ENCODE measurements at regions not wholly inside any gene's neighbourhood (a gene's known extent, or its start where the extent isn't known, plus 50 kb on each side); places are given as distances from the start of the nearest gene placed in this dataset.

- Histone ChIP-seq H3K79me2 (ENCODE audit: insufficient read depth, low read length) (no peaks in the 10 kb centered on the region), H3K4me2 (ENCODE audit: low read depth, low read length, poor library complexity, severe bottlenecking) (no peak overlapping the region), H3F3A (ENCODE audit: low read depth) (no peaks in the 10 kb centered on the region), H3K36me3 (ENCODE audit: insufficient read depth, low read length) (no peaks in the 10 kb centered on the region), H2AFZ (ENCODE audit: low read length) (no peak overlapping the region), H3K9ac (ENCODE audit: low read depth, low read length, poor library complexity, severe bottlenecking) (no peak overlapping the region), H3K4me1 (ENCODE audit: insufficient read depth, low read length, poor library complexity, severe bottlenecking) (no peaks in the 10 kb centered on the region), H4K20me1 (ENCODE audit: insufficient read depth, low read length, poor library complexity, severe bottlenecking) (no peaks in the 10 kb centered on the region), H3K9me2 (replicated peaks; ENCODE audit: low read depth, low read length) (no peaks in the 10 kb centered on the region), H3K9me3 (ENCODE audit: insufficient read depth, low read depth, low read length) (no peaks in the 10 kb centered on the region; the same call in 1 of the 2 replicates), H3K4me3 (ENCODE audit: low read length, poor library complexity, severe bottlenecking) (no peak overlapping the region), H3K27me3 (ENCODE audit: insufficient read depth, low read length, poor library complexity, severe bottlenecking) (no peaks in the 10 kb centered on the region)
- TF ChIP-seq CTCF (conservative IDR thresholded peaks at IDR 0.05; ENCODE audit: low read length): no peak
- no peak for TF ChIP-seq EZH2phosphoT487 (IDR thresholded peaks at IDR 0.05; ENCODE audit: borderline replicate concordance)
These were observed 508.6 kb upstream of the ADAMTS5 start for GRCh38 chr21:27475363-27475955.

GRCh38 chr21:27467366-27467765, 500.5 kb upstream of the ADAMTS5 start:
- Histone ChIP-seq H3K9me2 (replicated peaks; ENCODE audit: low read depth, low read length) (no peaks in the 10 kb centered on the region), H3K9me3 (ENCODE audit: insufficient read depth, low read depth, low read length) (no peaks in the 10 kb centered on the region; the same call in 1 of the 2 replicates), H3K79me2 (ENCODE audit: insufficient read depth, low read length) (no peaks in the 10 kb centered on the region), H3K4me1 (ENCODE audit: insufficient read depth, low read length, poor library complexity, severe bottlenecking) (no peaks in the 10 kb centered on the region), H3K4me2 (ENCODE audit: low read depth, low read length, poor library complexity, severe bottlenecking) (no peak overlapping the region), H3K9ac (ENCODE audit: low read depth, low read length, poor library complexity, severe bottlenecking) (no peak overlapping the region), H3F3A (ENCODE audit: low read depth) (no peaks in the 10 kb centered on the region), H3K27me3 (ENCODE audit: insufficient read depth, low read length, poor library complexity, severe bottlenecking) (no peaks in the 10 kb centered on the region), H3K4me3 (ENCODE audit: low read length, poor library complexity, severe bottlenecking) (no peak overlapping the region), H2AFZ (ENCODE audit: low read length) (no peak overlapping the region), H4K20me1 (ENCODE audit: insufficient read depth, low read length, poor library complexity, severe bottlenecking) (no peaks in the 10 kb centered on the region), H3K36me3 (ENCODE audit: insufficient read depth, low read length) (no peaks in the 10 kb centered on the region)
- TF ChIP-seq CTCF (conservative IDR thresholded peaks at IDR 0.05; ENCODE audit: low read length): no peak
- TF ChIP-seq EZH2phosphoT487 (IDR thresholded peaks at IDR 0.05; ENCODE audit: borderline replicate concordance): no peak

- Histone ChIP-seq H3F3A (ENCODE audit: low read depth) (no peaks in the 10 kb centered on the region), H3K9ac (ENCODE audit: low read depth, low read length, poor library complexity, severe bottlenecking) (no peak overlapping the region), H3K9me3 (ENCODE audit: insufficient read depth, low read depth, low read length) (no peaks in the 10 kb centered on the region; the same call in 1 of the 2 replicates), H4K20me1 (ENCODE audit: insufficient read depth, low read length, poor library complexity, severe bottlenecking) (no peaks in the 10 kb centered on the region), H3K36me3 (ENCODE audit: insufficient read depth, low read length) (no peaks in the 10 kb centered on the region), H3K4me1 (ENCODE audit: insufficient read depth, low read length, poor library complexity, severe bottlenecking) (no peaks in the 10 kb centered on the region), H3K79me2 (ENCODE audit: insufficient read depth, low read length) (no peaks in the 10 kb centered on the region), H2AFZ (ENCODE audit: low read length) (no peak overlapping the region), H3K4me2 (ENCODE audit: low read depth, low read length, poor library complexity, severe bottlenecking) (no peak overlapping the region), H3K4me3 (ENCODE audit: low read length, poor library complexity, severe bottlenecking) (no peak overlapping the region), H3K9me2 (replicated peaks; ENCODE audit: low read depth, low read length) (no peaks in the 10 kb centered on the region), H3K27me3 (ENCODE audit: insufficient read depth, low read length, poor library complexity, severe bottlenecking) (no peaks in the 10 kb centered on the region)
- TF ChIP-seq CTCF (conservative IDR thresholded peaks at IDR 0.05; ENCODE audit: low read length) (no peak), EZH2phosphoT487 (IDR thresholded peaks at IDR 0.05; ENCODE audit: borderline replicate concordance) (no peak)
These were observed 499.3 kb upstream of the ADAMTS5 start for GRCh38 chr21:27466140-27466539.

Measured in Loucy (cell line).